ENCODE measurements at regions not wholly inside any gene's neighbourhood (a gene's known extent, or its start where the extent isn't known, plus 50 kb on each side); places are given as distances from the start of the nearest gene placed in this dataset.

GRCh38 chr5:96338091-96338490, 95.0 kb downstream of the PCSK1 start:
- TF ChIP-seq POLR2A (IDR thresholded peaks at IDR 0.05; ENCODE audit: low read length) (no peak), EHMT2 (IDR thresholded peaks at IDR 0.05; ENCODE audit: low read depth) (no peak), CTCF (IDR thresholded peaks at IDR 0.05) (no peak), NR3C1 (IDR thresholded peaks at IDR 0.05) (no peak), RCOR1 (IDR thresholded peaks at IDR 0.05; ENCODE audit: low read depth, low read length) (no peak), RNF2 (IDR thresholded peaks at IDR 0.05; ENCODE audit: borderline replicate concordance, low read depth) (no peak)

All from A549 (cell line).